CD14-positive monocyte (primary cell): ENCODE measurements at regions not wholly inside any gene's neighbourhood (a gene's known extent, or its start where the extent isn't known, plus 50 kb on each side); places are given as distances from the start of the nearest gene placed in this dataset.

Experiments
- DNase-seq, 3 donors: peaks; one replicate each; pipeline ENCODE4 v3.0.0-alpha.2; 2011 to 2022
- H2AFZ ChIP-seq: 2 replicates; pipeline ENCODE4 v1.6.0; 2012; ENCODE audit warnings: mild to moderate bottlenecking, low read depth, low read length, inconsistent platforms; ENCODE audit not compliant: insufficient read depth, poor library complexity, severe bottlenecking
- H3K27ac ChIP-seq, 2 donors: 1 replicate in 1 of 2; 2 replicates in 1 of 2; pipeline ENCODE4 v1.5.1; 2012 to 2013; ENCODE audit warnings: low read length in 2 of 2, control low read depth in 1 of 2, inconsistent platforms in 1 of 2, low read depth in 1 of 2, mild to moderate bottlenecking in 1 of 2
- H3K27me3 ChIP-seq, 2 donors: one replicate each; pipeline versions ENCODE4 v1.6.0 to v1.6.1; 2011 to 2013; ENCODE audit warnings: low read length in 2 of 2; ENCODE audit not compliant: control insufficient read depth in 2 of 2, insufficient read depth in 2 of 2
- H3K36me3 ChIP-seq, 2 donors: replicated peaks in 1 of 2; 1 replicate in 1 of 2; 2 replicates in 1 of 2; pipeline versions ENCODE4 v1.5.1 to v1.6.1; 2012 to 2013; ENCODE audit warnings: low read length in 2 of 2, control low read depth in 1 of 2, inconsistent platforms in 1 of 2, mild to moderate bottlenecking in 1 of 2; ENCODE audit not compliant: insufficient read depth in 2 of 2, control insufficient read depth in 1 of 2
- H3K4me1 ChIP-seq, 2 donors: 1 replicate in 1 of 2; 2 replicates in 1 of 2; pipeline versions ENCODE4 v1.5.1 to v1.6.1; 2012 to 2013; ENCODE audit warnings: low read length in 2 of 2, control low read depth in 1 of 2, inconsistent platforms in 1 of 2, mild to moderate bottlenecking in 1 of 2, moderate library complexity in 1 of 2; ENCODE audit not compliant: insufficient read depth in 2 of 2, control insufficient read depth in 1 of 2
- H3K4me2 ChIP-seq: replicated peaks from 2 replicates; pipeline ENCODE3; 2012; ENCODE audit warnings: low read length, moderate library complexity, mild to moderate bottlenecking; ENCODE audit not compliant: poor library complexity, severe bottlenecking; ENCODE audit errors: extremely low read depth
- H3K4me3 ChIP-seq, 3 experiments: fragments of 200-600 bp in 1 of 3; sonication (generic) in 1 of 3; replicated peaks in 1 of 3; 1 replicate in 2 of 3; 2 replicates in 1 of 3; pipeline ENCODE4 v1.5.1; 2011 to 2013; ENCODE audit warnings: low read length in 3 of 3, mild to moderate bottlenecking in 3 of 3, control low read depth in 2 of 3, low read depth in 2 of 3, inconsistent platforms in 1 of 3, moderate library complexity in 1 of 3
- H3K79me2 ChIP-seq: 2 replicates; pipeline ENCODE4 v1.6.0; 2012; ENCODE audit warnings: mild to moderate bottlenecking, control low read depth, inconsistent platforms, low read length, moderate library complexity; ENCODE audit not compliant: insufficient read depth
- H3K9ac ChIP-seq: 2 replicates; pipeline ENCODE4 v1.6.0; 2017; ENCODE audit warnings: low read length, mild to moderate bottlenecking; ENCODE audit not compliant: insufficient read depth, poor library complexity, severe bottlenecking
- H3K9me3 ChIP-seq, 2 donors: replicated peaks in 1 of 2; 1 replicate in 1 of 2; 2 replicates in 1 of 2; pipeline versions ENCODE4 v1.5.1 to v1.6.1; 2012 to 2013; ENCODE audit warnings: low read length in 2 of 2, control low read depth in 1 of 2; ENCODE audit not compliant: control insufficient read depth in 1 of 2, insufficient read depth in 1 of 2
- H4K20me1 ChIP-seq: 2 replicates; pipeline ENCODE4 v1.6.0; 2012; ENCODE audit warnings: mild to moderate bottlenecking, low read length, control low read depth, moderate library complexity; ENCODE audit not compliant: insufficient read depth
- H3K27ac Mint-ChIP-seq, 7 donors: one replicate each; pipeline ENCODE4 v1.8.0; 2020; ENCODE audit warnings: mild to moderate bottlenecking in 7 of 7, mixed read lengths in 7 of 7, moderate library complexity in 6 of 7, inconsistent platforms in 2 of 7
- H3K27me3 Mint-ChIP-seq, 3 donors: one replicate each; pipeline ENCODE4 v1.8.0; 2021 to 2022; ENCODE audit warnings: low read depth in 3 of 3, mild to moderate bottlenecking in 3 of 3, mixed read lengths in 3 of 3, moderate library complexity in 3 of 3, inconsistent platforms in 1 of 3
- H3K36me3 Mint-ChIP-seq, 2 donors: one replicate each; pipeline ENCODE4 v1.8.0; 2020; ENCODE audit warnings: mixed read lengths in 2 of 2, inconsistent platforms in 1 of 2, mild to moderate bottlenecking in 1 of 2
- H3K4me1 Mint-ChIP-seq: one replicate; pipeline ENCODE4 v1.8.0; 2020; ENCODE audit warnings: mild to moderate bottlenecking, mixed read lengths
- H3K4me3 Mint-ChIP-seq, 2 donors: one replicate each; pipeline ENCODE4 v1.8.0; 2020; ENCODE audit warnings: mild to moderate bottlenecking in 2 of 2, mixed read lengths in 2 of 2, moderate library complexity in 1 of 2
- H3K9me3 Mint-ChIP-seq, 7 donors: one replicate each; pipeline ENCODE4 v1.8.0; 2020 to 2022; ENCODE audit warnings: mixed read lengths in 7 of 7, mild to moderate bottlenecking in 6 of 7, moderate library complexity in 6 of 7, inconsistent platforms in 2 of 7
- WGBS: methylation state at CpG from one replicate; pipeline ENCODE4 v1.1.5; 2013; ENCODE audit warnings: missing lambda C conversion rate; ENCODE audit not compliant: insufficient coverage; 5-methylcytosine and 5-hydroxymethylcytosine counted together
- intact Hi-C, 2 donors: fragments of 100-400 bp; cut with micrococcal nuclease; formaldehyde crosslinking; loops; one replicate each; pipeline versions ENCODE4 v1.15.0 to v1.15.1; 2023
- TF ChIP-seq, protein P1 (sequence below): fragments of 200-600 bp; IDR thresholded peaks from one replicate; pipeline ENCODE4 v1.8.0; 2022; ENCODE audit warnings: antibody characterized with exemption, mild to moderate bottlenecking

GRCh38 chrY:21246780-21247179 is 264.4 kb upstream of the RBMY1B start:
- 39% methylated on average over 2 of the region's 5 CpGs for WGBS
- Histone ChIP-seq H3K4me2 (no peak overlapping the region), H3K4me3 (no peak overlapping the region), H3K27ac (no peak overlapping the region), H3K4me1 (peaks cover 0 to 13% of the 10 kb centered on the region in 2 donors), H4K20me1 (no peaks in the 10 kb centered on the region), H3K36me3 (no peaks in the 10 kb centered on the region), H3K9me3 (no peaks in the 10 kb centered on the region), H3K9ac (no peak overlapping the region), H3K79me2 (no peaks in the 10 kb centered on the region), H3K27me3 (no peaks in the 10 kb centered on the region), H2AFZ (no peak overlapping the region)
- no peak for DNase-seq
- Mint-ChIP-seq H3K4me3 (peak overlapping the region in 1 of 2 donors; percentile 33), H3K4me1 (peaks cover 25% of the 10 kb centered on the region), H3K36me3 (no peaks in the 10 kb centered on the region), H3K27ac (peak overlapping the region in 2 of 7 donors; percentile 26 to 78), H3K9me3 (no peaks in the 10 kb centered on the region), H3K27me3 (no peaks in the 10 kb centered on the region)
- TF ChIP-seq, protein P1, sequence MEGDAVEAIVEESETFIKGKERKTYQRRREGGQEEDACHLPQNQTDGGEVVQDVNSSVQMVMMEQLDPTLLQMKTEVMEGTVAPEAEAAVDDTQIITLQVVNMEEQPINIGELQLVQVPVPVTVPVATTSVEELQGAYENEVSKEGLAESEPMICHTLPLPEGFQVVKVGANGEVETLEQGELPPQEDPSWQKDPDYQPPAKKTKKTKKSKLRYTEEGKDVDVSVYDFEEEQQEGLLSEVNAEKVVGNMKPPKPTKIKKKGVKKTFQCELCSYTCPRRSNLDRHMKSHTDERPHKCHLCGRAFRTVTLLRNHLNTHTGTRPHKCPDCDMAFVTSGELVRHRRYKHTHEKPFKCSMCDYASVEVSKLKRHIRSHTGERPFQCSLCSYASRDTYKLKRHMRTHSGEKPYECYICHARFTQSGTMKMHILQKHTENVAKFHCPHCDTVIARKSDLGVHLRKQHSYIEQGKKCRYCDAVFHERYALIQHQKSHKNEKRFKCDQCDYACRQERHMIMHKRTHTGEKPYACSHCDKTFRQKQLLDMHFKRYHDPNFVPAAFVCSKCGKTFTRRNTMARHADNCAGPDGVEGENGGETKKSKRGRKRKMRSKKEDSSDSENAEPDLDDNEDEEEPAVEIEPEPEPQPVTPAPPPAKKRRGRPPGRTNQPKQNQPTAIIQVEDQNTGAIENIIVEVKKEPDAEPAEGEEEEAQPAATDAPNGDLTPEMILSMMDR: no peak
- intact Hi-C loops: no loop called here

GRCh38 chrY:21248591-21248990 is 262.5 kb upstream of the RBMY1B start:
- Histone ChIP-seq H3K9me3 (no peaks in the 10 kb centered on the region), H3K27ac (no peak overlapping the region), H3K4me3 (no peak overlapping the region), H2AFZ (no peak overlapping the region), H3K9ac (no peak overlapping the region), H3K4me1 (peaks cover 0 to 10% of the 10 kb centered on the region in 2 donors), H3K79me2 (no peaks in the 10 kb centered on the region), H4K20me1 (no peaks in the 10 kb centered on the region), H3K36me3 (no peaks in the 10 kb centered on the region), H3K4me2 (no peak overlapping the region), H3K27me3 (no peaks in the 10 kb centered on the region)
- Mint-ChIP-seq H3K27me3 (no peaks in the 10 kb centered on the region), H3K27ac (peak overlapping the region in 2 of 7 donors; percentile 47 to 65), H3K4me1 (peaks cover 25% of the 10 kb centered on the region), H3K9me3 (no peaks in the 10 kb centered on the region), H3K36me3 (no peaks in the 10 kb centered on the region), H3K4me3 (peak overlapping the region; percentile 24 to 55)
- TF ChIP-seq, protein P1: no peak
- DNase-seq: no peak
- intact Hi-C loops: no loop called here
- WGBS: no CpG with 5 or more reads among the region's 5 CpGs
